ENCODE measurements at regions not wholly inside any gene's neighbourhood (a gene's known extent, or its start where the extent isn't known, plus 50 kb on each side); places are given as distances from the start of the nearest gene placed in this dataset.
"Not testable (repeated sequence)": the region's sequence is repeated elsewhere in the genome, so short reads cannot be mapped to it uniquely, and the experiment has no call there.

DNA sequence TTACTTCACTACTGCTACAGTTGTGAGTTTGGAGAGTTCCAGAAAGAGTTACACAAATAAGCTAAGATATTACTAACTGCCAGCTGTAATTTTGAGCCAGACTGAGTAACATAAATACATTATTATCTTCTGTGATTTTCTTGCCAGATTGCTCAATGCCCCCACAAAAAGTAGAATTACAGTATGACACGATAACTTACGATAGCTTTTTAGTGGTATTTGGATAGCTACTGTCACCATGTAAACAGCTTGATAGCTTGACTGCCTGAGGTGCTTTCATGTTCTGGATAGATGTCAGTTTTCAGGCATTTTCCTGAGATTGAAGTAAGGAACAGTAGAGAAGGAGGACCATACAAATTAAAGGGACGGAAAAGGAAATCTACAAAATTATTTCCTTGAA is 533.3 kb downstream of the SOCS6 start:
- H3K4me3 ChIP-seq (ENCODE audit: low read depth, low read length), result no peak overlapping the region
- DNase-seq (ENCODE audit: low read depth), result no peak
- TF ChIP-seq, protein P1, sequence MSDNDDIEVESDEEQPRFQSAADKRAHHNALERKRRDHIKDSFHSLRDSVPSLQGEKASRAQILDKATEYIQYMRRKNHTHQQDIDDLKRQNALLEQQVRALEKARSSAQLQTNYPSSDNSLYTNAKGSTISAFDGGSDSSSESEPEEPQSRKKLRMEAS (IDR thresholded peaks at IDR 0.05; ENCODE audit: low read depth, low read length), result no peak
- TF ChIP-seq MYC (IDR thresholded peaks at IDR 0.05; ENCODE audit: low read depth, low read length) (no peak), POLR2A (IDR thresholded peaks at IDR 0.05; ENCODE audit: extremely low read depth, insufficient read length) (no peak)
- TF ChIP-seq, protein P2, sequence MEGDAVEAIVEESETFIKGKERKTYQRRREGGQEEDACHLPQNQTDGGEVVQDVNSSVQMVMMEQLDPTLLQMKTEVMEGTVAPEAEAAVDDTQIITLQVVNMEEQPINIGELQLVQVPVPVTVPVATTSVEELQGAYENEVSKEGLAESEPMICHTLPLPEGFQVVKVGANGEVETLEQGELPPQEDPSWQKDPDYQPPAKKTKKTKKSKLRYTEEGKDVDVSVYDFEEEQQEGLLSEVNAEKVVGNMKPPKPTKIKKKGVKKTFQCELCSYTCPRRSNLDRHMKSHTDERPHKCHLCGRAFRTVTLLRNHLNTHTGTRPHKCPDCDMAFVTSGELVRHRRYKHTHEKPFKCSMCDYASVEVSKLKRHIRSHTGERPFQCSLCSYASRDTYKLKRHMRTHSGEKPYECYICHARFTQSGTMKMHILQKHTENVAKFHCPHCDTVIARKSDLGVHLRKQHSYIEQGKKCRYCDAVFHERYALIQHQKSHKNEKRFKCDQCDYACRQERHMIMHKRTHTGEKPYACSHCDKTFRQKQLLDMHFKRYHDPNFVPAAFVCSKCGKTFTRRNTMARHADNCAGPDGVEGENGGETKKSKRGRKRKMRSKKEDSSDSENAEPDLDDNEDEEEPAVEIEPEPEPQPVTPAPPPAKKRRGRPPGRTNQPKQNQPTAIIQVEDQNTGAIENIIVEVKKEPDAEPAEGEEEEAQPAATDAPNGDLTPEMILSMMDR (IDR thresholded peaks at IDR 0.05; ENCODE audit: low read depth, low read length), result no peak

DNA sequence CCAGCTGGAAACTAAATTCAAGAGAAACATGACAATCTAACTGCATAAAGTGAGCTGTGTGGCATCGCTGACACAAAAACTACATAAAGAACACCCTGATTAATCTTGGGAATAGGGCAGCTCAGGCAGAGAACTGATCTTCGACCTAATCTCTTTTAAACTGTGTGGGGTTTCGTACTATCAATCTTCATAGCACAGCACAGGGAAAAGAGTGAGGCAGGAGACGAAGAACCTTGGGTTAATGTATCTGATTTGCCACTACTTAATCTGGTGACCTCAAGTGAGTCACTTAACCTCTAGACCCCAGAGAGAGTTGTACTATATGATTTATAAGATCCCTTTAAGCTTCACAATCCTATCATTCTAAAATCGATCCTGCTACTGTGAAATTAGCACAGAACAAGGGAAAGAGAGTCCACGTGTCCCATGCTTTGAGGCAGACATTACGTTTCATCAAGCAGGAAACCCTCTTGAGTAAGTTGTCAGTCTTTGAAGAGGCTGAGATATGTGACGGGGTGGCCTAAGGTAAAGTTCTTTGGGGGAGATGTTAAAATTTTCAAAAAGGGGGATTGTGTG is 519.7 kb downstream of the SOCS6 start:
- TF ChIP-seq, protein P2 (IDR thresholded peaks at IDR 0.05; ENCODE audit: low read depth, low read length), result no peak
- TF ChIP-seq, protein P1 (IDR thresholded peaks at IDR 0.05; ENCODE audit: low read depth, low read length), result no peak
- no peak for TF ChIP-seq MYC (IDR thresholded peaks at IDR 0.05; ENCODE audit: low read depth, low read length)
- no peak for TF ChIP-seq POLR2A (IDR thresholded peaks at IDR 0.05; ENCODE audit: extremely low read depth, insufficient read length)
- no peak for DNase-seq (ENCODE audit: low read depth)
- H3K4me3 ChIP-seq (ENCODE audit: low read depth, low read length), result no peak overlapping the region

DNA sequence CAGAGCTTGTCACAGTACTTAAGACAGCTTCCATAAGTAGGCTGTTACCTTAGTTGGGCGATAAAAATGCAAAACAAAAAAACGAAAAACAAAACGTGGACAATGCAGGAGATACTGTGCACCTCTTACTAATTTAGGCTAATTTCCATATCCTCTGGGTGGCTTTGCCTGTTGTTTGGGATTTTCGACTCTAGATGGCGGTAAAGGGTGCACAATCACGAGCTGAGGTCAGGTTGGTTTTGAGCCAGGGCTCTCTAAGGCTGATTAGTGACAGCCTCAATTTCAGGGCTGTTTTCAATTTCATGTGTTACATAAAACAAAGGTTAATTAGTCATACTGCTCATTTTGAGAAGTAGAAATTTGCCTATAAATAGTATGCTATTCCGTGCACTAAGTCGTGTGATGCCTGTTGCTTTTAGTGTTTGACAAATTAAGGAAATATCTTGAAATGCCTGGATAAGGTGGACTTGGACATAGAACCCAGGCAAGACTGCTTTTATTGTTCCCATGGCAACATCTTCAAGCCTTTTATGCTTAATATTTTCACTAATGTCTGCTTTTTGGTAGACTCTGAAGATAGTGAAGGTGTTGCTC is 493.1 kb downstream of the SOCS6 start:
- DNase-seq (ENCODE audit: low read depth), result peak; percentile 62
- TF ChIP-seq, protein P2 (IDR thresholded peaks at IDR 0.05; ENCODE audit: low read depth, low read length), result peak; percentile 83
- TF ChIP-seq MYC (IDR thresholded peaks at IDR 0.05; ENCODE audit: low read depth, low read length) (no peak), POLR2A (IDR thresholded peaks at IDR 0.05; ENCODE audit: extremely low read depth, insufficient read length) (no peak)
- TF ChIP-seq, protein P1 (IDR thresholded peaks at IDR 0.05; ENCODE audit: low read depth, low read length), result 0 out of 2 replicates have a peak, but pooled peaks have one; percentile 20
- no peak overlapping the region for H3K4me3 ChIP-seq (ENCODE audit: low read depth, low read length)

DNA sequence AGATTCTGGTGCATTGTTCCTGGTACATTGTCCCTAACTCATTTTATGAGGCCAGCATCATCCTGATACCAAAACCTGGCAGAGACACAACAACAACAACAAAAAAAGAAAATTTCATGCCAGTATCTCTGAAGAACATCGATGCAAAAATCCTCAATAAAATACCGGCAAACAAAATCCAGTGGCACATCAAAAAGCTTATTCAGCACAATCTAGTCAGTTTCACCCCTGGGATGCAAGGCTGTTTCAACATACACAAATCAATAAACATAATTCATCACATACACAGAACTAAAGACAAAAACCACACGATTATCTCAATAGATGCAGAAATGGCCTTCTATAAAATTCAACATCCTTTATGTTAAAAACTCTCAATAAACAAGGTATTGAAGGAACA is 477.4 kb downstream of the SOCS6 start:
- not testable (repeated sequence) for H3K4me3 ChIP-seq (ENCODE audit: low read depth, low read length); DNase-seq (ENCODE audit: low read depth)

DNA sequence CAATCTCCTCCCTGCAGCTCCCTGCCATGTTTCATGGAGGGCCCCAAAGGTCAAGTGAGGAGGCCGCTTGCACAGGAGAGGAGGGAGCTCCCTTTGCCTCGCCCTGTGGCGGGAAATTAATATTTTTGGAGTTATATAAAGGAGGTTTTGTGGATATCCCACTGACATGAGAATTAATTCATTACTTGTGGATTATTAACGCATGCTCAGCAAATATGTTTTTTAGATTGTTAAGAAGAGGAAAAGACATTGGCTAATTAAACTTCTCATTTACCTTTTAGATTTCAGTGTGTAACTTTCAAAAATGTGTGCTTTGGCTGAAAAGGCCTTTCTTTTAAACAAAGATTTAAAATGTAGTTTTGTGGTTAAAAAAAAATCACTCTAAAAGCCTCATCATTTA is 474.0 kb downstream of the SOCS6 start:
- no peak for DNase-seq (ENCODE audit: low read depth)
- TF ChIP-seq, protein P1 (IDR thresholded peaks at IDR 0.05; ENCODE audit: low read depth, low read length), result no peak
- TF ChIP-seq MYC (IDR thresholded peaks at IDR 0.05; ENCODE audit: low read depth, low read length) (no peak), POLR2A (IDR thresholded peaks at IDR 0.05; ENCODE audit: extremely low read depth, insufficient read length) (no peak)
- TF ChIP-seq, protein P2 (IDR thresholded peaks at IDR 0.05; ENCODE audit: low read depth, low read length), result no peak
- H3K4me3 ChIP-seq (ENCODE audit: low read depth, low read length), result no peak overlapping the region

DNA sequence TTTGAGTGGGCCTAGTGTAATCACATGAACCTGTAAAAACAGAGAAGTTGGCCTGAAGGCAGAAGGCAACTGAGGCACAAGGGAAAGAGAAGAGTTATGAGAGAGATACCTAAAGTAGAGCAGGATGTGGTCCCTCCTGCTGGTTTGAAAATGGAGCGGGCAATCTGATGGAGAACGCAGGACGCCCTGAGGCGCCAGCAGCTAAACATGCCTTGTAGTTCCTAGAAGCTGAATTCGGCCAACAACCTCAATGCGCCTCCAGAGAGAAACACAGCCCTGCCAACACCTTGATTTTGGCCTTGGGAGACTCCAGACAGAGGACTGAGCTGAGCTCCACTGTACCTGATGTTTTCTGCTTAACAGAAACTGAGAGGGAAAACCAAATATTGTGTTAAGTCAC is 469.9 kb downstream of the SOCS6 start:
- TF ChIP-seq, protein P1 (IDR thresholded peaks at IDR 0.05; ENCODE audit: low read depth, low read length), result no peak
- TF ChIP-seq MYC (IDR thresholded peaks at IDR 0.05; ENCODE audit: low read depth, low read length), result no peak
- TF ChIP-seq POLR2A (IDR thresholded peaks at IDR 0.05; ENCODE audit: extremely low read depth, insufficient read length), result no peak
- TF ChIP-seq, protein P2 (IDR thresholded peaks at IDR 0.05; ENCODE audit: low read depth, low read length), result no peak
- H3K4me3 ChIP-seq (ENCODE audit: low read depth, low read length), result no peak overlapping the region
- no peak for DNase-seq (ENCODE audit: low read depth)

Data from NB4 (cell line).